ENCODE measurements at regions not wholly inside any gene's neighbourhood (a gene's known extent, or its start where the extent isn't known, plus 50 kb on each side); places are given as distances from the start of the nearest gene placed in this dataset.

DNA sequence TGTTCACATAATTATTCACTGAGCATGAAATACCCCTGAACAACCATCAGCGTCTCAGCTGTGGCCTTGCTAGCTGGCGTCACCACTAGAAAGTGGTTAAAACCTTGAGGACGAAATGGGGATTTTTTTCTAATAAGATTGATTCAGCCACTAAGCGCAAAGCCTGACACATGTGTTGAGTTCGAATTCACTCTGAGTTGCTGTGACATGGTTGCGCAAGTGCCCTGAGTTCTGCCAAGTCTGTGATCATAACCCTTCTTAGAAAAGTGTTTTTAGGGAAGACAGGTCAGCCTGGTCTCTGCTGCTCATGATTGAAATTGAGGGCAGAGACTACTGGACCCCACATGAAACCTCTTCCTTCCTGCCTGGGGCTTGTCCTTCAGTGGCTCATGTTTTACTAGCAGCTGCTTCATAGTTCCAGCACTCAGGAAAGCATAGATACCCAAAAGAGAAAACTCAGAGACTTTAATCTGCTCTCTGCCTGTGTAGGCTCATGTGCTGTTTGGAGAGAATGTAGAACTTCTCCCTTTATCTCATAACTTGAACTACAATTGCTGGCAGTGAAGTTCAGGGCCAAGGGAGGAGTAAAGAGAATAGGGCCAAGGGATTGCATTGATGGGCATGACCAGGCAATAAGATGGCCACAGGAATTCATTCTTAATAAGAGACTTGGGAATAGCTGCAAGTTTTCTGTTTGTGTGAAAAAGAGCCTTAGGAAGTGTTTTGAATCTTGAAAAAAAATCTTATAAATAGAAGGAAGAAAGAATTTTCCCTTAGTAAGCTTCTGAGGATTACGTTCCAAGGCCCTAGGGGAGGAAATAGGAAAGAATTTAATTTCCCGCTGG, 66.8 kb upstream of the CXCL14 start:
- in situ Hi-C loops (cut with MboI) (no loop called here), intact Hi-C loops (cut with micrococcal nuclease; ENCODE audit: unreplicated experiment) (no loop called here)
- no peak for FAIRE-seq
- Histone ChIP-seq H3K9ac (ENCODE audit: control insufficient read depth, insufficient read depth, low read length) (no peak overlapping the region), H3K4me2 (ENCODE audit: control insufficient read depth, insufficient read depth) (no peak overlapping the region), H3K36me3 (ENCODE audit: control insufficient read depth in 2 of 2, insufficient read depth in 2 of 2, low read length in 1 of 2) (no peaks in the 10 kb centered on the region), H3K4me1 (ENCODE audit: control insufficient read depth, insufficient read depth, low read length) (no peaks in the 10 kb centered on the region), H4K20me1 (ENCODE audit: control insufficient read depth, insufficient read depth) (no peaks in the 10 kb centered on the region), H3K27me3 (replicated peaks in 1 of 2; ENCODE audit: control insufficient read depth in 2 of 2, insufficient read depth in 2 of 2, low read length in 1 of 2) (no peaks in the 10 kb centered on the region), H3K4me3 (no peak overlapping the region), H3K79me2 (ENCODE audit: control insufficient read depth, insufficient read depth, low read length) (no peaks in the 10 kb centered on the region), H2AFZ (ENCODE audit: control insufficient read depth, low read depth, low read length) (no peak overlapping the region), H3K9me3 (replicated peaks; ENCODE audit: control insufficient read depth, insufficient read depth, low read length) (no peaks in the 10 kb centered on the region), H3K27ac (ENCODE audit: control insufficient read depth, insufficient read depth) (no peak overlapping the region)
- SMC1A ChIA-PET (ENCODE audit: uncharacterized antibody, unreplicated experiment), result interaction anchor here (1.8 kb wide), 1 partner anchor 21 kb away, joined by 4 read pairs; no protein-coding TSS in a partner anchor
- POLR2A ChIA-PET, result no interaction called here
- no peak for DNase-seq (ENCODE audit: low read depth, low spot score)
- CTCF ChIA-PET, result no interaction called here
- no peak for ATAC-seq
- whole genome bisulfite sequencing (ENCODE audit: insufficient coverage, insufficient replicate concordance, low lambda C conversion rate, missing lambda C conversion rate), result 42% methylated on average over 8 of the region's 8 CpGs
- BruUV-seq (replicated peaks), result no TSS peak
- TF ChIP-seq, protein P1, sequence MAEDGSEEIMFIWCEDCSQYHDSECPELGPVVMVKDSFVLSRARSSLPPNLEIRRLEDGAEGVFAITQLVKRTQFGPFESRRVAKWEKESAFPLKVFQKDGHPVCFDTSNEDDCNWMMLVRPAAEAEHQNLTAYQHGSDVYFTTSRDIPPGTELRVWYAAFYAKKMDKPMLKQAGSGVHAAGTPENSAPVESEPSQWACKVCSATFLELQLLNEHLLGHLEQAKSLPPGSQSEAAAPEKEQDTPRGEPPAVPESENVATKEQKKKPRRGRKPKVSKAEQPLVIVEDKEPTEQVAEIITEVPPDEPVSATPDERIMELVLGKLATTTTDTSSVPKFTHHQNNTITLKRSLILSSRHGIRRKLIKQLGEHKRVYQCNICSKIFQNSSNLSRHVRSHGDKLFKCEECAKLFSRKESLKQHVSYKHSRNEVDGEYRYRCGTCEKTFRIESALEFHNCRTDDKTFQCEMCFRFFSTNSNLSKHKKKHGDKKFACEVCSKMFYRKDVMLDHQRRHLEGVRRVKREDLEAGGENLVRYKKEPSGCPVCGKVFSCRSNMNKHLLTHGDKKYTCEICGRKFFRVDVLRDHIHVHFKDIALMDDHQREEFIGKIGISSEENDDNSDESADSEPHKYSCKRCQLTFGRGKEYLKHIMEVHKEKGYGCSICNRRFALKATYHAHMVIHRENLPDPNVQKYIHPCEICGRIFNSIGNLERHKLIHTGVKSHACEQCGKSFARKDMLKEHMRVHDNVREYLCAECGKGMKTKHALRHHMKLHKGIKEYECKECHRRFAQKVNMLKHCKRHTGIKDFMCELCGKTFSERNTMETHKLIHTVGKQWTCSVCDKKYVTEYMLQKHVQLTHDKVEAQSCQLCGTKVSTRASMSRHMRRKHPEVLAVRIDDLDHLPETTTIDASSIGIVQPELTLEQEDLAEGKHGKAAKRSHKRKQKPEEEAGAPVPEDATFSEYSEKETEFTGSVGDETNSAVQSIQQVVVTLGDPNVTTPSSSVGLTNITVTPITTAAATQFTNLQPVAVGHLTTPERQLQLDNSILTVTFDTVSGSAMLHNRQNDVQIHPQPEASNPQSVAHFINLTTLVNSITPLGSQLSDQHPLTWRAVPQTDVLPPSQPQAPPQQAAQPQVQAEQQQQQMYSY (CRISPR knock-in tag; IDR thresholded peaks at IDR 0.05), result no peak
- TF ChIP-seq SIN3A (IDR thresholded peaks at IDR 0.05; ENCODE audit: low read depth, low read length) (no peak), CHD2 (IDR thresholded peaks at IDR 0.05; ENCODE audit: borderline replicate concordance, low read depth, low read length) (no peak), ZNF384 (IDR thresholded peaks at IDR 0.05; ENCODE audit: borderline replicate concordance, low read depth, low read length) (no peak), RB1 (IDR thresholded peaks at IDR 0.05; ENCODE audit: borderline replicate concordance) (no peak), STAT1 (conservative IDR thresholded peaks at IDR 0.05) (no peak)
- RAD21 ChIA-PET (ENCODE audit: unreplicated experiment), result no interaction called here

All from GM12878 (cell line).